Sigmoid colon (tissue), 6 donors: ENCODE measurements at regions not wholly inside any gene's neighbourhood (a gene's known extent, or its start where the extent isn't known, plus 50 kb on each side); places are given as distances from the start of the nearest gene placed in this dataset.

ENCODE experiments used
- DNase-seq: peaks from one replicate; pipeline ENCODE4 v3.0.0-alpha.2; 2019
- H3K27ac ChIP-seq, 4 donors: fragments of 200-600 bp; sonication (generic); one replicate each; pipeline ENCODE4 v1.5.1; 2016 to 2019; ENCODE audit warnings: mild to moderate bottlenecking in 1 of 4
- H3K27me3 ChIP-seq, 3 donors: fragments of 200-600 bp; sonication (generic); one replicate each; pipeline ENCODE4 v1.5.1; 2019; ENCODE audit warnings: mild to moderate bottlenecking in 1 of 3
- H3K36me3 ChIP-seq, 4 donors: fragments of 200-600 bp; sonication (generic); one replicate each; pipeline ENCODE4 v1.5.1; 2016 to 2019
- H3K4me1 ChIP-seq, 4 donors: fragments of 200-600 bp; sonication (generic); one replicate each; pipeline ENCODE4 v1.5.1; 2017 to 2019
- H3K4me3 ChIP-seq, 4 donors: fragments of 200-600 bp; sonication (generic); one replicate each; pipeline ENCODE4 v1.5.1; 2017 to 2019; ENCODE audit warnings: mild to moderate bottlenecking in 2 of 4, moderate library complexity in 1 of 4
- H3K9me3 ChIP-seq, 4 donors: fragments of 200-600 bp in 3 of 4; sonication (generic) in 3 of 4; one replicate each; pipeline versions ENCODE4 v1.5.1 to v1.6.1; 2013 to 2019
- CTCF ChIP-seq, 4 experiments: fragments of 450-650 bp in 3 of 4; fragments of 200-600 bp in 1 of 4; IDR thresholded peaks; one replicate each; pipeline ENCODE4 v1.5.1; 2016 to 2019; ENCODE audit warnings: antibody characterized with exemption in 4 of 4, mild to moderate bottlenecking in 3 of 4, moderate library complexity in 2 of 4
- EP300 ChIP-seq, 4 donors: sonication (generic); formaldehyde crosslinking; IDR thresholded peaks; one replicate each; pipeline ENCODE4 v1.6.1; 2017; ENCODE audit warnings: antibody characterized with exemption in 4 of 4
- POLR2A ChIP-seq, 2 donors: fragments of 450-650 bp; IDR thresholded peaks; one replicate each; pipeline ENCODE4 v1.6.1; 2016; ENCODE audit warnings: antibody characterized with exemption in 2 of 2, mild to moderate bottlenecking in 2 of 2, moderate library complexity in 2 of 2
- POLR2AphosphoS5 ChIP-seq, 4 donors: sonication (generic); formaldehyde crosslinking; IDR thresholded peaks; one replicate each; pipeline ENCODE4 v1.6.1; 2017; ENCODE audit warnings: antibody characterized with exemption in 4 of 4
- whole genome bisulfite sequencing, 2 donors: extraction: QIAGEN DNeasy Blood & Tissue Kit; methylation state at CpG; one replicate each; pipeline ENCODE4 v1.1.7; 2013; 5-methylcytosine and 5-hydroxymethylcytosine counted together
- intact Hi-C: fragments of 100-400 bp; cut with DNase I; formaldehyde crosslinking; loops from one replicate; pipeline ENCODE4 v1.15.1; 2023
- donor health status: healthy with polysubstance abuse.
- donor health status: healthy.

- peaks cover 0 to 19% (median 0%) of the 10 kb centered on the region in 3 donors for H3K27me3 ChIP-seq
- H3K9me3 ChIP-seq = no peaks in the 10 kb centered on the region
- no peak for DNase-seq
- intact Hi-C loops = loop anchor here (5.0 kb wide), 1 partner anchor 551 kb away; the partner anchor contains the start of gene FUT8
- H3K27ac ChIP-seq = no peak overlapping the region
- WGBS, 2 donors = 74 to 88% methylated on average over 3 of the region's 3 CpGs
- no peak overlapping the region for H3K4me3 ChIP-seq
- TF ChIP-seq CTCF (IDR thresholded peaks at IDR 0.05) (no peak), EP300 (IDR thresholded peaks at IDR 0.05) (no peak), POLR2A (IDR thresholded peaks at IDR 0.05) (no peak), POLR2AphosphoS5 (IDR thresholded peaks at IDR 0.05) (no peak)
- H3K4me1 ChIP-seq = no peaks in the 10 kb centered on the region
- H3K36me3 ChIP-seq = no peaks in the 10 kb centered on the region
Observed at GRCh38 chr14:65962952-65963351, 523.2 kb upstream of the CCDC196 start.

- WGBS, 2 donors = 61 to 76% methylated on average over 2 of the region's 2 CpGs
- no peak overlapping the region for H3K27ac ChIP-seq
- intact Hi-C loops = loop anchor here (5.0 kb wide), 1 partner anchor 552 kb away; the partner anchor contains the start of gene FUT8
- no peaks in the 10 kb centered on the region for H3K36me3 ChIP-seq
- TF ChIP-seq CTCF (IDR thresholded peaks at IDR 0.05) (no peak), POLR2AphosphoS5 (IDR thresholded peaks at IDR 0.05) (no peak), EP300 (IDR thresholded peaks at IDR 0.05) (no peak), POLR2A (IDR thresholded peaks at IDR 0.05) (no peak)
- H3K27me3 ChIP-seq = peaks cover 0 to 19% (median 0%) of the 10 kb centered on the region in 3 donors
- H3K4me1 ChIP-seq = no peaks in the 10 kb centered on the region
- H3K4me3 ChIP-seq = no peak overlapping the region
- DNase-seq = no peak
- H3K9me3 ChIP-seq = no peaks in the 10 kb centered on the region
Observed at GRCh38 chr14:65964366-65964765, 521.8 kb upstream of the CCDC196 start.

GRCh38 chr14:65966188-65966587, 520.0 kb upstream of the CCDC196 start:
- H3K9me3 ChIP-seq = no peaks in the 10 kb centered on the region
- H3K4me1 ChIP-seq = no peaks in the 10 kb centered on the region
- no peak for TF ChIP-seq CTCF (IDR thresholded peaks at IDR 0.05)
- no peak for DNase-seq
- 90 to 92% methylated on average over 2 of the region's 2 CpGs for WGBS, 2 donors
- H3K36me3 ChIP-seq = no peaks in the 10 kb centered on the region
- no peak overlapping the region for H3K27ac ChIP-seq
- peaks cover 0 to 18% (median 0%) of the 10 kb centered on the region in 3 donors for H3K27me3 ChIP-seq
- no peak overlapping the region for H3K4me3 ChIP-seq
- intact Hi-C loops = no loop called here

GRCh38 chr14:65972346-65972870, 513.8 kb upstream of the CCDC196 start:
- no peak for TF ChIP-seq POLR2AphosphoS5 (IDR thresholded peaks at IDR 0.05)
- TF ChIP-seq POLR2A (IDR thresholded peaks at IDR 0.05) = no peak
- TF ChIP-seq EP300 (IDR thresholded peaks at IDR 0.05) = no peak
- no peak for TF ChIP-seq CTCF (IDR thresholded peaks at IDR 0.05)
- Histone ChIP-seq H3K27me3 (peaks cover 0 to under 1% (median 0%) of the 10 kb centered on the region in 3 donors), H3K36me3 (no peaks in the 10 kb centered on the region), H3K4me3 (no peak overlapping the region), H3K27ac (no peak overlapping the region), H3K4me1 (no peaks in the 10 kb centered on the region), H3K9me3 (no peaks in the 10 kb centered on the region)
- DNase-seq = no peak
- 78 to 81% methylated on average over 4 of the region's 4 CpGs for WGBS, 2 donors
- intact Hi-C loops = no loop called here

GRCh38 chr14:65972891-65973290, 513.3 kb upstream of the CCDC196 start:
- no peaks in the 10 kb centered on the region for H3K9me3 ChIP-seq
- 86 to 88% methylated on average over 3 of the region's 3 CpGs for WGBS, 2 donors
- TF ChIP-seq CTCF (IDR thresholded peaks at IDR 0.05) (no peak), POLR2A (IDR thresholded peaks at IDR 0.05) (no peak), POLR2AphosphoS5 (IDR thresholded peaks at IDR 0.05) (no peak), EP300 (IDR thresholded peaks at IDR 0.05) (no peak)
- no peaks in the 10 kb centered on the region for H3K36me3 ChIP-seq
- intact Hi-C loops = no loop called here
- H3K4me1 ChIP-seq = no peaks in the 10 kb centered on the region
- DNase-seq = no peak
- no peak overlapping the region for H3K27ac ChIP-seq
- H3K4me3 ChIP-seq = no peak overlapping the region
- H3K27me3 ChIP-seq = no peaks in the 10 kb centered on the region
